Renal cortical epithelial cell (primary cell): ENCODE measurements at regions not wholly inside any gene's neighbourhood (a gene's known extent, or its start where the extent isn't known, plus 50 kb on each side); places are given as distances from the start of the nearest gene placed in this dataset.
A peak's percentile ranks its signal among the peaks of the same experiment; 100 is the strongest.
"Not testable (repeated sequence)": the region's sequence is repeated elsewhere in the genome, so short reads cannot be mapped to it uniquely, and the experiment has no call there.

Source experiments
- DNase-seq: peaks from one replicate; pipeline ENCODE4 v3.0.0-alpha.2; 2011; ENCODE audit warnings: low read depth

DNA sequence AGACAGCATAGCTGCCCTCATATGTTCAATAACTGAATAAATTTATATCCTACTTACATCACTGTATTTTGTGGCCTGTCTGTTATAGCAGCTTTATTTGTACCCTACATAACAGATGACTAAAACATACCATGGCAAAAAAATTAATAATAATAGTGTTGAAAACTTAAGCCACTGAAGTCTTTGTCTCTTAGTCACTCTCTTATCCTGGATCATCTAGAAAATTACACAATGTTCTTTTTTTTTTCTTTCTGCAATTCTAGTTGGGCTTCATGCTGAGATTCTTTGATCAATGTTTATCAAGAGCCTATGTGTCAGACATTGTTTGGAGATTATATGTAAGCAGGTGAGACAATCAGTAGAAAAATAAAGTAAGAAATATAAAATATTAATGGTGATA lies 519.3 kb upstream of the ARPP21 start:
- DNase-seq, result no peak

DNA sequence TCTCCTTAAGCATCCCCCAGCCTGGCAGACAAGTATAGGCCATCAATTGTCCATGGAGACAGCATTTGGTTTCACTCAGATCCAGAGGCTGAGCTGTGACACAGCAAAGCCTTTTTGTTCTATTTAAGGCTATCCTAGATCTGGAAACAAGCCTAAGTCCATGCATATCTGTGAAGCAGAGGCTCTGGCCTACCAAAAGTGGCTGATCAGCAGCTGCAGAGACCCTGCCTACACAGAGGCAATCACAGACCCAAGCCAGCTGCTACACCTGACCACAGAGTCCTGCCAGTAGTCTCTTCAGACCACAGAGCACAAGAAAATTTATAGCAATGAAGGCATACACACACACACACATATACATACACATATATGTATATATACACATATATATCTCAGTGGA lies 501.7 kb upstream of the ARPP21 start:
- no peak for DNase-seq

DNA sequence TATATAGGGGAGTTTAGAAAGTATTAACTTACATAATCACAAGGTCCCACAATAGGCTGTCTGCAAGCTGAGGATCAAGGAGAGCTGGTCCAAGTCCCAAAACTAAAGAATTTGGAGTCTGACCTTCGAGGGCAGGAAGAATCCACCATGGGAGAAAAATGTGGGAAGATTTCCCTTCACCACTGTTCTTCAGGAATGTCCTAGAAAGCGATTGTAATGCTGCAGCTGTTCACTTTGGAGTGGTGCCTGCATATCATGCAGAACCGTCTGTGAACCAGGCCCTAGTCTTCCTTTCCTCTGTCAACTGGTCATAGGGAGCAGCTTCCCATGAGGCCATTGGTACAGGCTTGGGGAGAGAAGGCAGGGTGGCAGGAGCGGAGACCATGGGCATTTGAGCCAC lies 497.9 kb upstream of the ARPP21 start:
- DNase-seq, result no peak

DNA sequence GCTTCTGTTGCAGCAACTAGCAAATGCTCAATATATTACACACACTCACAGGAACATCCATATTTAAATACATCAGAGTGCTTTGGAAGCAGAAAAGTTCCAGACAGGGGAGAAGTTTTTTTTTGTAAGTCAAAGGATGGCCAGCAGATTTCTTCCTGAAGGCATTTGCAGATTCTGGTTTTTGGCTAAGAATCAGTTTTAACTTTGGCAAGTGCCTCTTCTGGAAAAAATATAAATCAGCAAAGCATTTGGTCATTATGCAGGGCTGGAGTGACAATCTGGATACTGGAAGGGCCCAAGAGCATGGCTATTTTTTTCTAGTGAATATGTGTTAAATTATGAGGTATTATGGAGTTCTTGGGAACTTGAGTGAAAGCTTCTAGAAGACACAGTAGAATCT lies 495.3 kb upstream of the ARPP21 start:
- DNase-seq, result no peak

DNA sequence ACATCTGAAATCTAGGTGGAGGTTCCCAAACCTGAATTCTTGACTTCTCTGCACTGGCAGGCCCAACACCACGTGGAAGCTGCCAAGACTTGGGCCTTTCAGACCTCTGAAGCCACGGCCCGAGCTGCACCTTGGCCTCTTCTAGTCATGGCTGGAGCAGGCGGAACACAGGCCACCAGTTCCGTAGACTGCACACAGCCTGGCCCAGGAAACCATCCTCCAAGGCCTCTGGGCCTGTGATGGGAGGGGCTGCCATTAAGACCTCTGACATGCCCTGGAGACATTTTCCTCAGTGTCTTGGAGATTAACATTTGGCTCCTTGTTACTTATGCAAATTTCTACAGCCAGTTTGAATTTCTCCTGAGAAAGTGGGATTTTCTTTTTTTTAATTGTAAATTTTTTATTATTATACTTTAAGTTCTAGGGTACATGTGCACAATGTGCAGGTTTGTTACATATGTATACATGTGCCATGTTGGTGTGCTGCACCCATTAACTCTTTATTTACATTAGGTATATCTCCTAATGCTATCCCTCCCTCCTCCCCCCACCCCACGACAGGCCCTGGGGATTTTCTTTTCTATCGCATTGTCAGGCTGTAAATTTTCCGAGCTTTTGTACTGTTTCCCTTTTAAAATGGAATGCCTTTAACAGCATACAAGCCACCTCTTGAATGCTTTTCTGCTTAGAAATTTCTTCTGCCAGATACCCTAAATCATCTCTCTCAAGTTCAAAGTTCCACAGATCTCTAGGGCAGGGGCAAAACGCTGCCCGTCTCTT lies 492.9 kb upstream of the ARPP21 start:
- DNase-seq, result not testable (repeated sequence)

DNA sequence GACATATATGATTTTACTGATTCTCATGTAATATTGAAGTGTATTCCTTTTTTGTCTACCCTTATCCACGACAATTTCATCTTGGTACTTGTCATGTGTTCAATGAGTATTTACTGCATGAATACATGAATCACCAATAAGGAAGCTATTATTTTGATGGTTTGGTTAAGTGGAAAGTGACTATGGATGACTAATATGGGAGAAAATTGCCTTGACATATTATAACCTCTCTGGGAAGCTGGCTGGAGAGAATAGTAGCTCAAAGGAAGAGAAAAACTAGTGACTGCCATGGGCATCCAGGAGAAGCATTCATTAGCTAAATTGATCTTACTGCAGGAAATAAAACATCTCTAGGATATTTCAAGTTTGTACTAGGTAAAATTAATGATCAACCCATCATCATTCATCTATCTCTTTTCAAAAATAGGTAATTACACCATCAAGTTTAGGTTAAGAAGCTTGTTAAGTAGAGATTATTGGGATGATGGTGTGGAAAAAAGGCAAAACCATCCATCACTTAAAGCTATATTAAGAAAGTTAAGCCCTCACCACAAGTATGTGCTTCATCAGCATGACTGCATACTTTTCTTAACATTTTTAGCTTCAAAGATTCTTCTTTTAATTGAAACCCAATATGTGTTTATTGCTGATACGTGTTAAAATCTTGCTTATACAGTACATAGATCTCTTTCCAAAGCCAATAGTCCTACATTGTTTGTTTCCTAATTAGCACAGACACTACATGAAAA lies 455.2 kb upstream of the ARPP21 start:
- DNase-seq, result peak; percentile 70

DNA sequence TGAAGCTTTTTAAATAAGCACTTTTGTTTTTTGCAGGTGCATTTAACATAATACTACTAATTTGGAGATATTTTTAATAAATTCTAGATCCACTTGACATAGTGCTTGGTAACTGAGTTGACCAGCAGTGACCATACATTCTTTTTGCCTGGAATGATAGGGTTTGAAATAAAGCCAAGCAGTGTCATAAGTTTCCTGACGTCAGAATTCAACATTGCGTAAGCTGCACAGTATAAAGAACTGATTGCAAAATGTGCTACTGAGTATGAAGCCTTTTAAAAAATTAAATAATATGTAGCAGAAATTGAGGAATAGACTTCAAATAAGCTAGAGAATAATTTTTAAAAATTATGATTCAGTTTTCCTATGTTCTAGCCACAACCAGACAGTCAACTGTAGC lies 454.6 kb upstream of the ARPP21 start:
- DNase-seq, result peak; percentile 76

DNA sequence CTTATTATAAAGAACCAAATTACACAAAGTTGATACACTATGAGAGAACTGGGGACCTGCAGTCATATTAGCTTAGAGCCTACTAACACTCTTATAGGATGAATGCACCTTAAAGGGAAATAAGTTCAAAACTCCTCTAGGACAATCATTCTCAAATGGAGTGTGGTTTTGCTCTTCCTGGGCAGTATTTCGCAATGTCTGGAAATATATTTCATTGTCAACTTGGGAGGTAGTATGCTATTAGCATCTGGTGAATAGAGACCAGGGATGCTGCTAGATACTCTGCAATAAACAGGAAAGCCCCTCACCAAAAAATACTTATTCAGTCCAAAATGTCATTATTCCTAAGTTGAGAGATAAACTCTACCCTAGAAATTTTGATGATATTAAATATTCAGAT lies 451.4 kb upstream of the ARPP21 start:
- peak; percentile 47 for DNase-seq

DNA sequence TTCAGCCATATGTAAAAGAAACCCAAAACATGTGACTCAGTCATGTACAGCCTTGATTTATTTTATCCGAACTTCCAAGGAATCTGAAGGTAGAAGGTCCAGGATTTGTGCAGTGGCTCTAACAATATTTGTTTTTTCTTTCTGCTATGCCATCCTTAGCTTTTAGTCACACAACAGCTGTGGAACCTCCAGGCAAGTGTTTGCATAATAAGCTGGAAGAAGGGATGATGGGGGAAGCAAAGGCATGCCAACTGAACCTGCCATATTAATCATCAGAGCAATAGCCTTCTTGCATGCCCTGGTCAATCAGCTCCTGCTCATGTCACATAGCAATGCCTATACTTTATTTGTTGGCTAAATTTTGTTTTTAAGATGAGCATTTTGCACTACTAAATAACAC lies 444.7 kb upstream of the ARPP21 start:
- no peak for DNase-seq

DNA sequence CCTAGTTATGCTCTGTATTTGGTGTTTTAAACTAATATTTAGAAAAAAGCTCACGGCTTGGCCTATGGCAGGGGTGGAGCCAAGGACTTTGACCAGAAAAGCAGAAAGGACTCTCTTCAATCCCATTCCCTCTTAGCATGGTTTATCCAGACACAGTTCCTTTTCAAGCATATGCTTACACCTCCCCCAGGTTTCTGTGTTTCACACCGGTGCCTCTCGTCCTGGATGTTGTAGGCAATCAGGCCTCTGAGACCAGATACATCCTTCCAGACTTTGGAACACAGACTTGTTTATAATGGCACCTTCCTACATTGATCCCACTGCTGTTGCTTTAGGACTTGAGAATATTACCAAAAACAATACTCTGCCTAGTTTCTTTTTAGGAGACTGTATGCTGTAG lies 440.5 kb upstream of the ARPP21 start:
- no peak for DNase-seq

DNA sequence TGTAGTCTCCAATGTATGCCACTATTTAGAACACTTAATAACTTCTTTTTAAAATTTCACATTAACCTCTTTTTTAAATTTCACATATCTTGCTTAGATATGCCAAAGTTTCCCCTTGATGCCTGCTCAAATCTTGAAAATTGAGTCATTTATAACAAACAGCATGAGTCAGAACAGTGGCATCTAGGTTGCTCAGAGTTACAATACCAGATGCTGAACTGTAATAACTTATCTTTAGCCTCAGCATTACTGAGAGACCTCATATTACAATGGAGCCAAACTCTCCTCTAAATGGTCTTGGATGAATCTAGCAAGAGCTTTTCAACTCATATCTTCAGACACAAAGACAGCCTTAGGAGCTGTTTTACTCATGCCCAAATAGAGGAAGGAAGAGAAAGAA lies 439.3 kb upstream of the ARPP21 start:
- DNase-seq, result peak; percentile 78

DNA sequence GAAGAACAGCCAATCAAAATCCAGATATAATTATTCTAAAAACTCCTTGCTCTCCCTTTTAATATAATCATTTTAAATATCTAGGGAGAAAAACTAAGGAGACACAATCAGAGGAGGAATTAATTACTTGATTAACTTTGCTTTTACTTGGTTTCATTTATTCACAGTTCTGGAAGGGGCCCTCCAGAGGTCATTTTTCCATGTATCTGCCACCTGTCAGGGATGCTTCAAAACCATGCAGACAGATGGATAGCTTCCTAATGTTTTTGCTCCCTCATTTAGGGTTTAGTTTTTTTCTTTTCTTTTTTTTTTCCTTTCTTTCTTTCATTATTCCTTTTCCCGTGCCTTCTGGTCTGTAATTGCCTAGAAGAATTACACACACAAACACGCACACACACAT lies 438.1 kb upstream of the ARPP21 start:
- no peak for DNase-seq

DNA sequence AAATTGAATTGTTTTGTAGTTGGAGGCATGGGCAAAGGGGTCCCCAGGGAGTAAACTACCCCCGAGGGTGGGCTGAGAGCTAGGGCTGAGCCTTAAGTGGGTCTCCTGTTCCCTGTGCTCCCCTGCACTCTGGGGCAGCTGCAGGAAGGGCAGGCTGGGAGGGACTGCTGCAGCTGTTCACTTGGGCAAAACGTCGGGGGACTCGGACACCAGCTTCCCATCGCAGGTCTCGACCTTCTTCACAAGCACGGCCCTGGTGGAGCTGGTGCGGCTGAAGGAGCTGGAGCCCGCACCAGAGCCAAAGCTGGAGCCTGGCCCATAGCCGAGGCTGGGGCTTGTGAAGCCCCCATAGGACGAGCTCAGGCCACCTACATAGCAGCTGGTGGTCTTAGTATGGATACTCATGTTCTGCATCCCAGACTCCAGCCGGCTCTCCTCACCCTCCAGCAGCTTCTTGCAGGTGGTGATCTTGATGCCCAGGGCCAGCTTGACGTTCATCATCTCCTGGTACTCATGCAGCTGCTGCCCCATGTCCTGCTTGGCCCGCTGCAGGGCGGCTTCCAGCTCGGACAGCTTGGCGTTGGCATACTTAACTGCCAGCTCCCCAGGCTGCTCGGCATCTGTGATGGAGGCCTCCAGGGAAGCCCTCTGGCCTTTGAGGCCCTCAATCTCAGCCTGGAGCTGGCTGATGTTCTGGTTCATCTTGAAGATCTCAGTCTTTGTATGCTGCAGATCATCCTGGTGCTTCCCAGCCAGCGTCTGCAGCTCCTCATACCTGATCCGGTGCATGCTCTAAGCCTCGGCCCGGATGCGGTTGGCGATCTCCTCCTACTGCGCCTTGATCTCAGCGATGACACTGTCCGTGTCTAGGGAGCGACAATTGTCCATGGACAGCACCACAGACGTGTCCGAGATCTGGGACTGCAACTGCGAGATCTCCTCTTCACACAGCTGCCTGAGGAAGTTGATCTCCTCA lies 423.5 kb upstream of the ARPP21 start:
- no peak for DNase-seq

DNA sequence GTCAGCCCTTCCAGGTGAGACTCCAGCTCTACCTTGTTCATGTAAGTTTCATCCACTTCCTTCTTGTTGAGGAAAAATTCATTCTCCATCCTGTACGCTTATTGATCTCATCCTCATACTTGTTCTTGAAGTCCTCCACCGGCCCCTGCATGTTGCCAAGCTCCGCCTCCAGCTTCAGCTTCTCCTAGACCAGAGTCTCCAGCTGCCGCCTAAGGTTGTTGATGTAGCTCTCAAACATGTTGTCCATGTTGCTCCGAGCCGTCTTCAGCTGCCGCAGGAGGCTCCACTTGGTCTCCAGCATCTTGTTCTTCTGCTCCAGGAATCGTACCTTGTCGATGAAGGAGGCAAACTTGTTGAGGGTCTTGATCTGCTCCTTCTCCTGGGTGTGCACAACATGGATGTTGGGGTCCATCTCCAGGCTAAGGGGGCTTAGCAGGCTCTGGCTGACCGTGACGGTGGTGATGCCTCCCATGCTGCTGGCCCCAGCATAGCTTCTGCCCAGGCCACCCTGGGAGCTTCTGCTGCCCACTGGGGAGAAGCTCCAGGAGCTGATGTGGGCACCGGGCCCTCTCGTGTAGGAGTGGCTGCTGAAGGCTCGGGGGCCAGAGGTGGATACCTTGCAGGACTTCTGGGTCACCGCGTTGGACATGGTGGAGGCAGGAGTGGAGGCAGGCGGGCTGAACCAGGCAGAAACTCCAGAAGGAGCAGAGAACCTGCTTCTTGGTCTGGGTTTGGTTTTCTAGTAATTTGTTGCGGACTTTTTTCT lies 422.6 kb upstream of the ARPP21 start:
- no peak for DNase-seq

DNA sequence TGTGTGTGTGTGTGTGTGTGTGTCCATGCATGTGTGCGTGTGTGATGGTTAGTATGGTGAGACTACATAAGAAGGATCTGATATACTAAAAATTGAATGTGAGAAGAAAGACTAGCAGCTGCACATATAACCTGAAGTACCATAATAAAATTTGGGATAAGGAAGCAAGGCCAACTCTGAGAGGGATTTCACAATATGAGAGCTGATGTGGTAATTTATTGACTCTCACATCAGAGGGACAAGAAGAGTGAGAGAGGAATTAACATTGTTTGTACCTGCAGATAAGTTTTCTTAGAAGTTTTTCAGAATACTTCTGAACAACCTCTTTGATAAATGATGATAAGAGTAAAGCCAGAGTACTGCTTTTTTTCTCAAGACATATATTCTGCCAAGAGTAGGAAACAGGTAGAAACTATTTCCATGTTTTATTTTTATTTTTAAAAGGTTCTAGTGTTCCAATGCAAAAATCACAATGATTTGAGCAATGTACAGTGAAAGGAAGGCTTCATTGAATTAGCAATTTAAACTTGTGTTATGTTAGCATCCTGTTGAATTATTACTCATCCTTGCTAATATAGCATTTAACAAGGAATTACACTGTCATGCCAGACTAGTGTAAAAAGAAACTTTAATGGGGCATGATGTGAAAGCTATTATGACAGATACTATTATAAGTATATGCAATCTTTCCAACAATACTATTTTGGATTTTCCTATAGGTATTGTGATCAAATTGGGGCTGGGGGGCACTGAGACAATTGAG lies 415.5 kb upstream of the ARPP21 start:
- DNase-seq, result no peak

DNA sequence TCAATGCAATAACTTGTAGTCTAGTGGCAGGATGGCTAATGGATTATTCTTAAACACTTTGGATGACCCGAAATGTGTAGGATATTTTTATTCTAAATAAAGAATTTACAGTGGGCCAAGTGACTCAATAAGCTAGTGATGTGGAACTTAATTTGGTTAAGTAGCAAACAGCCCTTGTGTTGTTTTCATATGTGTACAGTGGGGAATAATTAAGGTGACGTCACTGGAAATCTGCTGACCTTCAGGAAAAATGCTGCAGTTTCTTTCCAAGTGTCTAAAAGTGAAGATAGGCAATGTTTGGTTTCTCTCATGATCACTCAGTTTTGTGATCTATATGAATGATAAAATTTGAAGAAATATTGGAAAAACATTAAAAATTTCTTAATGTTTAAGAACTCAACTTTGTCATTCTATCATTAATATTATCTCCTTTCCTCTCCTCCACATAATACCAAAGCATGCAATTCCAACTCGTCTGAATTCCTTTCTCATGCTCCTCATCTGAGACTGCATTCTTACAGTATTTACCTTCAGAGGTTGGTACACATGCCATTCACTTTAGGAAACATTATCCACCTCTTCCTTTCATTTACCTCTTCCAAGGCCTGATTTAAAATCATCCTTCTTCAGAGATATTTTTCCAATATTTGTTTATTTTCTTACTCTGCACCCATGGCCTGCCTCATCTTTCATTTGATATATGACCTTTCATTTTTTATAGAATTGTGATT lies 414.6 kb upstream of the ARPP21 start:
- DNase-seq, result peak; percentile 9

DNA sequence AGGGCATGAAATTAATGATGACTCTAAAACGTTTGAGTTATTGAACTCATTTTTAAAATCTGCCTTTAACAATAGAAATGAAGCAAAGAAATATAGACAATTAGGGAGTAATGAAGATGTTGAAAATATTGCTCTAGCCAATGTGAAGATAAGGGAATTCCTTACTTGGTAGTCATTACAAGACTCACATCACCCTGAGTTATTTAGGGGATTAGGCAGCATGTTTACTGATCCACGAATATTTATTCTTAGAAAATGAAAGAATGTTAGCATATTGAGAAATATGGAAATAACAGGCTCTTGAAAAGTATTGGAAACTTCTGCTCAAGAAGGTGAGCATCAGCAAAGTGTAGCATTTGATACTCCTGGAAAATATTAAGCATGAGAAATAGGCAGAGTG lies 398.1 kb upstream of the ARPP21 start:
- no peak for DNase-seq

DNA sequence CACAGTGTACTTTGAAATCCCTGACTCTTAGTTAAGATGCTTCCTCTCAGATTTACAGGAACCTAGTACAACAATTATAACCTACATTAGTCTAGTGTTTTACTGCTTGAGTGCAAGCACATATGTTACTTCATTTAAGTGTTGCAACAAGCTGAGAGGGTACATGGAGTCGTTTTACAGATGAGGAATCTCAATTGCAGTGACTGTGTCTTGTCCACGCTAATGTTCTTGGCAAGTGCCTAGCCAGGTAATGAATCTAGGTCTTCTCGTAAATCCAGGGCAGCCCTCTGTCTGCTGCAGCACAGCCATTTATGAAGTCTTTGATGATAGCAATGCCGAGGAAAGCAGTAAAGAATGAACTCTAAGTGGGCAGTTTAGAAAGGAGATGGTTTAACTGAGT lies 384.4 kb upstream of the ARPP21 start:
- peak; percentile 4 for DNase-seq

DNA sequence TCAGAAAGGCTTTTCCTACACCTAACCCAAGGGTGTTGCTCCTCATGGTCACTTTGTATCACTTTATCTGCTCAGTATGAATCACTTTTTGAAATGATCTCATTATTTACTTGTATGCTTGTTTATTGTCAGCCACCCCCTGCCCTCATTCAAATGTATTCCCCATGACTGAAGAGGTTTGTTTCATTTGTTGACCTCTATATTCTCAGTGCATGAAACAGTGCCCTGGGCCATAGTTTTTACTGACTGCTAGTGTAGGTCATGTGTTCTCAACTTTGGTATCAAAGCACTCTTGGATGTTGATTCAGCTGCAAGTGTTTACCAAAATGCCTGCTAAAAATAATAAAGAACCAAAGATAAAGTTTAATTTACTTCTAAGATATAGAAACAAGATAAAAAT lies 381.7 kb upstream of the ARPP21 start:
- no peak for DNase-seq

DNA sequence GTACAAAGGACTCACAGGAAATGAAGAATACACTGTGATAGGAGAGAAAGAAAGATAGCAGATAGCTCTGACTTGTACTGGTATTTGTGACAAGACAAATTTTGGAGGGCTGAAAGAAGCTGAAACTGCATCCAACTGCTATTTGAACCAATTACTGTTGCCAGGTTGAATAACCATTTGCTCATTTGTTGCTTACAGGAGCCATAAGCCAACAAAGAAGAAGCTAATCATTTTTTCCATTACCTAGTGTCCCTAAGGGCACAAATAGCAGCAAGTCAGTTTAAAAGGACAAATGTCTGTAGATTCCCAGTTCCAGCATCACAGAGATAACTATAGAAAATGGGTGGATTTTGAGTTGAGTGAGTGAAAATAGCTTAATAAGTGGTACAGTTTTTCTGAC lies 376.9 kb upstream of the ARPP21 start:
- no peak for DNase-seq
